Daoy (cell line): ENCODE measurements at regions not wholly inside any gene's neighbourhood (a gene's known extent, or its start where the extent isn't known, plus 50 kb on each side); places are given as distances from the start of the nearest gene placed in this dataset.

Source experiments
- DNase-seq: peaks from one replicate; pipeline ENCODE4 v3.0.0-alpha.2; 2015; ENCODE audit warnings: low read depth

- no peak for DNase-seq
Observed at GRCh38 chr5:82363524-82363923, 85.4 kb upstream of the RPS23 start.

- DNase-seq, result no peak
Observed at GRCh38 chr5:82362636-82363035, 84.5 kb upstream of the RPS23 start.

GRCh38 chr5:82360022-82360421 is 81.9 kb upstream of the RPS23 start:
- no peak for DNase-seq

GRCh38 chr5:82359272-82359671 is 81.1 kb upstream of the RPS23 start:
- no peak for DNase-seq

- DNase-seq, result no peak
Observed at GRCh38 chr5:82358457-82358856, 80.3 kb upstream of the RPS23 start.

- DNase-seq, result peak; percentile 98
Observed at GRCh38 chr5:82356808-82357671, 78.9 kb upstream of the RPS23 start.

GRCh38 chr5:82356021-82356420 is 77.9 kb upstream of the RPS23 start:
- no peak for DNase-seq

GRCh38 chr5:82355496-82355895 is 77.3 kb upstream of the RPS23 start:
- no peak for DNase-seq

GRCh38 chr5:82355053-82355452 is 76.9 kb upstream of the RPS23 start:
- no peak for DNase-seq

- DNase-seq, result no peak
Observed at GRCh38 chr5:82354543-82354942, 76.4 kb upstream of the RPS23 start.

- DNase-seq, result no peak
Observed at GRCh38 chr5:82353522-82353921, 75.4 kb upstream of the RPS23 start.

- peak; percentile 44 for DNase-seq
Observed at GRCh38 chr5:82352146-82352791, 74.1 kb upstream of the RPS23 start.

GRCh38 chr5:82351754-82352145 is 73.6 kb upstream of the RPS23 start:
- DNase-seq, result peak; percentile 76

- no peak for DNase-seq
Observed at GRCh38 chr5:82351297-82351696, 73.1 kb upstream of the RPS23 start.

GRCh38 chr5:82349652-82350051 is 71.5 kb upstream of the RPS23 start:
- DNase-seq, result peak; percentile 59

- peak; percentile 32 for DNase-seq
Observed at GRCh38 chr5:82348784-82349425, 70.8 kb upstream of the RPS23 start.

GRCh38 chr5:82347201-82347865 is 69.2 kb upstream of the RPS23 start:
- DNase-seq, result peak; percentile 83

GRCh38 chr5:82346399-82347165 is 68.4 kb upstream of the RPS23 start:
- no peak for DNase-seq

- DNase-seq, result no peak
Observed at GRCh38 chr5:82345108-82345507, 67.0 kb upstream of the RPS23 start.

GRCh38 chr5:82341325-82341724 is 63.2 kb upstream of the RPS23 start:
- no peak for DNase-seq

GRCh38 chr5:82340799-82341198 is 62.6 kb upstream of the RPS23 start:
- no peak for DNase-seq

- no peak for DNase-seq
Observed at GRCh38 chr5:82339792-82340191, 61.6 kb upstream of the RPS23 start.
